Left renal cortex interstitium (tissue), 4 donors: ENCODE measurements at regions not wholly inside any gene's neighbourhood (a gene's known extent, or its start where the extent isn't known, plus 50 kb on each side); places are given as distances from the start of the nearest gene placed in this dataset.
"Not testable (repeated sequence)": the region's sequence is repeated elsewhere in the genome, so short reads cannot be mapped to it uniquely, and the experiment has no call there.

Source experiments
- DNase-seq, 4 donors: peaks; one replicate each; pipeline ENCODE4 v3.0.0-alpha.2; 2013; ENCODE audit warnings: low read depth in 4 of 4, low spot score in 2 of 4, missing footprints in 1 of 4

DNA sequence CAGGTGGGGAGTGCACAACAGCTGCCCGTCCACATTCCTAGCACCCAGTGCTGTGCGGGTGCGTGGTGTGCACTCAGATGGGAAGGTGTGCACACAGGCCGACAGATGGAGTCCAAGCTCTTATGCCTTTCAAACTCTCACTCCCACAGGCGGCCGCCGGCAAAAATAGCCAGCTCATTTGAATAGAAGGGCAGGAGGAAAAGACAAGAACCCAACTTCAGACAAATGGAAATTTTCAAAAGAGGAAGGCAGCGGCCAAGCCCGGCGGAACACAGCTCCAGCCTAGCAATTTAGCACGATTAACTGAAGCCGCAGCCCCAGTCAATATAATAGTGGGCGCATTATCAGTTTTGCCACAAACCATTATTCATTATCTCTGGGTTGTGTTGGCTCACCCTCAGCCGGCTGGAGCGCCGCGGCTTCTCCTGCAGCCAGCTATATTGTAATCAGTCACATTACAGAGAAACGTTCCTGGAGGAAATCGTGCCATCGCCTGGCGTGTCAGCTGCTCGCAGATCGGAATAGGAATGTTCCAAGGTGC lies 103.9 kb upstream of the SEC14L1 start:
- DNase-seq, result peak in 2 of 4 donors; percentile 20 to 28

DNA sequence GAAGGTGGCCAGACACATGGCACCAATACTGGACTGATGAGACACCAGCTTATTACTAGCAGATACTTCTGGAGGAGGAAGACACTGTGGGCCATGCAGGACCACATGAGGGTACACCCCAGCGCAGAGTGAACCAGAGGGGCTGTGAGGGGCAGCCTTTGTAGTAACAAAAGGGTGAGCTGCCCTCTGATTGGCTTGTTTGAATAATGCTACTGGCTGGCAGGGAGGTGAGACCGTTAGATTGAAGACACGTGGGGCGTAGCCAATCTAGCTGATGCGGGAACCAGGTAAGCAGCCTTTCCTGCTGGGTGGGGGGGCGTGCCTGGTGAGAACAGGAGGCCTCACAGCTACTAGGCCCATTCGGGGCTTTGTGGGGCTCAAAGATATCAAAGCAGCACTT lies 102.8 kb upstream of the SEC14L1 start:
- DNase-seq, result no peak

DNA sequence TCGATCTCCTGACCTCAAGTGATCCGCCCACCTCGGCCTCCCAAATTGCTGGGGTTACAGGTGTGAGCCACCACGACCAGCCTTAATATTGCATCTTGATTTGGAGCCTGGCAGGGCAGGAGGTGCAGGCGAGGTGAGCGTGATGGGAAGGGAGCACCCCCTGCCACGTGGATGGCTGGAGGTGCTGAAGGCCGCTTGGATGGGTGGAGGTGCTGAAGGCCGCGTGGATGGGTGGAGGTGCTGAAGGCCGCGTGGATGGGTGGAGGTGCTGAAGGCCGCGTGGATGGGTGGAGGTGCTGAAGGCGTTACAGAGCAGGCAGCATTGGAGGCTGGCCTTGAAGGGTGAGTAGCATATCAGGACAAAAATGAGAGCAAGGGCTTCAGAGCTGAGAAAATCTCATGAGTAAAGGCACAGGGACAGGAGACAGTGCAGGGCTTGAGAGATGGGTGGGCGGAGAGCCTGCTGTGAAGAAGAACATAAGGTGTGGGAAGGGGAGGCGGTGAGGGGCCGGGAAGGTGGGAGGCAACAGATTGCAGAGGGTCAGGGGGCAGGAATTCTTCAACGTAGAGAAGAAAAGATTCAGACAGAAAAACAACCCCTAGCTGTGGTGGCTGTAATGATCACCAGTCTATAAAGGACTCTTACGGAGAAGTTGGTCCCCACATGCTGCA lies 101.7 kb upstream of the SEC14L1 start:
- DNase-seq, result no peak

DNA sequence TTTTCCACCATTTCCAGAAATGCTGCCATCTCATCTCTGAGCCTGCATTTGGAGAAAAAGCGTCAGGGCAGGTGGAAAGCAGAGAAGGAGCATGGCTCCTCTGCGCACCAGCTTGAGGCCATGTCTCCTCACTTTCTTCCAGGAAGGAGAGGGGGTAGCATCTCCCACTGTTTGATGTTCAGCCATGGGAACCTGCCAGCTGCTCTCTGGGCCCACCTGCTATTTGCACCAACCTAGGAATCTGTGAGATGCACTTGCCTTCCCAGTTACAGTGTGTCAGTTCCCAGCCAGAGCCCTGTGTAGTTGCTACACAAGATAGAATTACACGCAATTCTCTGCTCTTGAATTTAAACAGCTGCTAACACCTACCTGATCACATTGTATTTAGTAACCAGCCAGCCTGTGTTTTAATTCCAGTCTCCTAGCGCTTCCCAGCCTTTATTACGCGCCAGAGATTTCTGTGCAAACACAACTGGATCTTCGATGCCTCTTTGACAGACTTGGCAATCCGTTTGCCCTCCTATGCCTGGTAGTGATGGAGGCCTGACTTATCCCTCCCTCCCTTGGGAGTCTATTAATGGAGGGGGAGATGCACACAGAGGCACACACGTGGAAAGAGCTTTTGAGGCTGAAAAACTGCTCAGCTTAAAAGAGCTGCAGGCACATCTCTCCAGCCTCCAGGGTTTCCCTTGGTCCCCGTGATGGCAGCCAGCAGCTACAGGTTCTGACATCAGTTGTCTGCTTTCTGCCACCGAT lies 98.1 kb upstream of the SEC14L1 start:
- DNase-seq, result no peak

DNA sequence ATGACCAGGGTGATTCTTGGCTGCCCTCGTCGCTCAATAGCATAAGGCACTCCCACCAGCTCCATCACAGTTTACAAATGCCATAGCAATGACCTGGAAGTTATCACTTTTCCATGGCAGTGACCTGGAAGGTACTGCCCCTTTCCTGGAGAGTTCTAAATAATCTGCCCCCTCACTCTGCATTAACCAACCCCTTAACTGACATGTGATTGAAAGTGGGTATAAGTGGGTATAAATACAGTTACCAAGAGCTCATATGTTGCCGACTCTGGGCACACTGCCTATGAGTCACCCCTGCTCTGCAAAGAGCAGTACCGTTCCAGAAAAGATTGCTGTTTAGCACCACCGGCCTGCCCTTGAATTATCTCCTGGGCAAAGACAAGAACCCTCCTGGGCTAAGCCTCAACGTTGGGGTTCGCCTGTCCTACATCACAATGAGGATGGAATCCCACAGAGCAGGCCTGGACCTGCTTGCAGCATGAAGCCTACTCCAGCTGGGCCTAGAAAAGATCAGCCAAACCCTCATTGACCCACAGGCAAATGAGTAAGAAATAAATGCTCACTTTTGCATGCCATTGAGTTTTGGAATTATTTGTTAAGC lies 95.2 kb upstream of the SEC14L1 start:
- DNase-seq, result no peak

DNA sequence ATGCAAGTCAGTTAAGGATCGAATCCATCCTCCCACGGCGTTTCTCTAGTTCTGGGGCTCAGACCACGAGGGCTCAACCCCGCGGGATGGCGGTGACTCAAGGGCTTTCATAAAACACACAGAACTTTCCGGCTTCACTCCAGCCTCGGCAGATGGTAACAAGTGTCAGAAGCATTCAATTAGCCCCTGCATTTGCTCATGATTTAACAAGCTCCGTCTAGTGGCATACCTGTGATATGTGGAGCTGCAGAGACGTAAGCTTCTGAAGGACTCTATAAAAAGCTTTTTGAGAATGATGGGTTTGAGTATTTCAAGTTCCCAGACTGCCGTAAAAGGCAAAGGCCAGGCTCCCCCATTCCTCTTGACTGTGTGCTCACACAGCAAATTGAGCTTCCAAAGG lies 91.3 kb upstream of the SEC14L1 start:
- DNase-seq, result no peak

DNA sequence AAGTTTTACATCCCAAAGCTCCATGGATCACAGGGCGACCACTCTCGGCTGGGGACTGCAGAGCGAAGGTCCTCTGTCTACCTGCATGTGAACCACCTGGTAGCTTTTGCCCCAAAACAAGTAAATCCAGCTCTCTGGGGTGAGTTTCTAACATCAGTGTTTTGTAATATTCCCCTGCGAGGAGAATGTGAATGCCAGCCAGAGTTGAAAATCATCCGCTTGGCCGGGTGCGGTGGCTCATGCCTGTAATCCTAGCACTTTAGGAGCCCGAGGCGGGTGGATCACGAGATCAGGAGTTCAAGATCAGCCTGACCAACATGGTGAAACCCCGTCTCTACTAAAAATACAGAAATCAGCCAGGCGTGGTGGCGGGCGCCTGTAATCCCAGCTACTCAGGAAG lies 89.9 kb upstream of the SEC14L1 start:
- DNase-seq, result not testable (repeated sequence)

DNA sequence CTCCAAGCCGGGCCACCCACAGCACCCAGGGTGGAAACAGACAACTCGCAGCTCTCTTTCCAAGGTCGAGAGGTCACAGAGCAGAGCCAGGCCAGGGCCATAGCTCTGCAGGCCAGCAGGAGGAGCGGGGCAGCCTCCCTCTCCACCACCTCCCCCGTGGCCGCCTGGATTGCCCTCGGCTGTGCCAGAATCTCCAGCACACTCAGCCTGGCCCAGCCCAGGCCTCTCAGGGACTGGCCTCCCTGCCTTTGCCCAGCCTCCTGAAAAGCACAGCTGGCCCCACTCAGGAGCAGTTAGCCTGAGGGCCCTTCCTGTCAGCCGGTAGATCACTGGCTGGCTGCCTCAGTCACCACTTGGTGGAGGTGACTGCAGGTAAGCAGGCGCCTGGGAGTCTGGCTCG lies 85.8 kb upstream of the SEC14L1 start:
- DNase-seq, result no peak

DNA sequence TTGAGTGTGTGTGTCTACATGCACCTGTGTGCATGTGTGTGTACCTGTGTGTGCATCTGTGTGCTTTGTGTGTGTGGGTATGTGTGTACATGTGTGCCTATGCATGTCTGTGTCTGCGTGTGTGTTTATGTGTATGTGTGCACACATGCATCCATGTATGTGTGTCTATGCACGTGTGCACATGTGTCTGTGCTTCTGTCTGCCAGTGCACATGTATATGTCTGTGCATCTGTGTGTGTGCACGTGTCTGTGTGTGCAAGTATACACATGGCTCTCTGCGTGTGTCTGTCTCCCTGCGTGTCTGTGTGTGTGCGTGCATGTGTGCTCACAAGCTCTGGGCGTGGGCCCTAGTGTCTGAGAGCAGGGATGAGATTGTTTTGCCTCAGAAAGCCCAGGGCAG lies 85.3 kb upstream of the SEC14L1 start:
- no peak for DNase-seq

DNA sequence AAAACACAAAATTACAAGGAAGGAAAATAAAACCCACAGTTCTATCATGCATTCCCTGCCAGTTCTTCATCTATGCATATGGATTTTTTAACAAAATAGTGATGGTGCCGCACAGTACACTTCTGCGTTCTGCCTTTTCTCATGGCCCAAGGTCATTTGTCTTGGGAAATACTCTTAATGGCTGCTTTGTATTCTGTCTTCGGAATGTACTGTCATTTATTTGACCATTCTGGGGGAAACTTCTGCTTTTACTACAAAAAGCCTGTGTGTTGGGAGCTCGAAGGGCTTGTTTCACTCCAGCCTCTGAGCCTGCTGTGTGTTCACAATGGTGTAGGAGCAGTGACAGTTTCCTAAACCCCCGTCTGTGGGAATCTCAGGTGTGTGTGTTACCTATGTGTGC lies 82.8 kb upstream of the SEC14L1 start:
- no peak for DNase-seq

DNA sequence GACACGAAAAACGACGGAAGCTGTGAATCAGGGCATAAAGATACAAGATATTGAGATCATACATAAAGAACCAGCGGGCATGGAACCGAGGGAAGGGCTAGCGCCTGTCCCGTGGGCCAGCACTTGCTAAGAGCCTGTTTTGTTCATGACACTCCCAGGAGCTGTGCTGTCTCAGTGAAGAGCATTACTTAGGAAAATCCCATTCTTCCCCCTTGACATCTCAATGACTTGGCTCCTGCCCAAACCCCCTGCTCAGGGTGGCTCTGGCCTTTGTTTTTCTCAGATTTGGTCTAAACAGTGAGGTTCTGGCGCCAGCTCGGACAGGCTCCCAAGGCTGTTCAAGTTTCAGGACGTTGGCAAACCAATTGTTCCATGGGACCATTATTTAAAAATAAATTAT lies 79.1 kb upstream of the SEC14L1 start:
- no peak for DNase-seq

DNA sequence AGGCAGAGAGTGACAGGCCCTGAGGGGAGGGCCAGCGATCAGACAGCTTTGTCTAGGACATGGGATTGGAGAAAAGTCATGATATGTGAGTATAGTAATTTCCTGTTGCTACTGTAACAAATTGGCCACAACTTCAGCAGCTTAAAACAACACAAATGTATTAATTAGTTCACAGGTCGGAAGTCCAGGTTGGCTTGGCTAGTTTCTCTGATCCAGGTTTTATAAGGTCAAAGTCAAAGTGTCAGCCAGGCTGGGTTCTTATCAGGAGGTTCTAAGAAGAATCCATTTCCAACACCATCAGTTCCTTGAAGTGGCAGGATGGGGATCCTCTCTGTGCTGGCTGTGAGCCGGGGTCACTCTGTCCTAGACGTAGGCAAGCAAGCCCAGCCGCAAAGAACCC lies 76.2 kb upstream of the SEC14L1 start:
- DNase-seq, result no peak

DNA sequence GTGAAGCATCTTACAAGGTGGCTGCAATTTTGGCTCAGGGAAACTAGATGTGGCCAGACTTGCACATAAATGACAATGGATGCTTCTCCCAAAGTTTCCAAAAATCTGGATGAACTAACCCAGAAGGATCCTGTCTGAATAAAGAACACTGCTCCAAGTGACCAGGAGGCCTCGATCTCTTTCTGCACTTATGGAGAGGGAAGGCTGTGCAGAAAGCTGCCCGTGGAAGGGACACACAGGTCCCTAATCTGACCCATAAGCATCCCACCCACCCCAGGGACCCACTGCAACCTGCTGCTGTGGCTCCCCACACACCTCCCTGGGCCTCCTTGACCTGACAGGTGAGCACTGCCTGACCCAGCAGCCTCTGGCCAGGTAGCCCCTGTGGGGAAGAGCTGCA lies 74.6 kb upstream of the SEC14L1 start:
- no peak for DNase-seq

DNA sequence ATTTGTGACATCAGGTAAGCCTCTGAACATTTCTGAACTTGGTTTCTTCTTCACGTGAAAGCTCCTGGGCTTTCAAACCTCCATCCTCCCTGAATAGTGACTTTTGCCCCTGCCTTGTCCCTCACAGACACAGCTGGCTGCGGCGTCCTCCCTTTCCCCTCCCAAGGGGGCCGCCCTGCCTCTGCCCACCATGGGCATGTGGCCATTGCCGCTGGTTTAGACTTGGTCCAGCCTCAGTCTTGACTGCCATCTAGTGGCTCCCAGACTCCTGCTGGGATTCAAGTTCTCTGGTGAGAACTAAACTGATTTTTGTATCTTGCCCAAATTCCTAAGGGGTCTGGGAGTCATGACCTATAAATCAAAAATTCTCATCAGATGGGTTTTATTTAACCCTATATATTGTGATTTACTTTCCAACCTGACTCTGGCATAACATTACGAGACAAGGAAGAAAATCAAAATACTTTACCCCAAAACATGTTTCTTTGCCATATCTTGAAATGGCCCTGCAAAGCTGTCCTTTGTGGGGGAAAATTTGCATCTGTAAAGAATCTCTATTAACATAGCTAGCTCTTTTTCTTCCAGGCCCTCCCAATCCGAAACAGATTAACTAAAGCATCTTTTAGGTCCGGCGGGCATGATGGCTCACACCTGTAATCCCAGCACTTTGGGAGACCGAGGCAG lies 73.9 kb upstream of the SEC14L1 start:
- not testable (repeated sequence) for DNase-seq

DNA sequence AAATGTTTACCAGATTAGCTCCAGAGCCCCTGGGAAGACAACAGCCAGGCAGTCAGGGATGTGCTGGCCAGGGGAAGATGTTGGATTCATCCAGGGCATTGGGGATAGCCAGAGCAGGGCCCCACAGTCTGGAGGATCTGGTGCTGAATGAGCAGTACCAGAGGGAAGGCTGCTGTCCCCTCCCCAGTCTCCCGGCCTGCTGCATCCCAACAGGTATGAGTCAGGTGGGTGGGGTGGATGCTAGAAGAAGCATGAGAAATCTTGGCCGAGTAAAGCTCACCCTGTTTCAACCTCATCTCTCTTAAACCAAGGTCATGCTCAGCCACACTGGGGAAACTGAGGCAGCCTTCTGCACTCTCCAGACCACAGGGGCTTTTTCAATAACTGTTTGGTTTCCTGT lies 71.9 kb upstream of the SEC14L1 start:
- no peak for DNase-seq

DNA sequence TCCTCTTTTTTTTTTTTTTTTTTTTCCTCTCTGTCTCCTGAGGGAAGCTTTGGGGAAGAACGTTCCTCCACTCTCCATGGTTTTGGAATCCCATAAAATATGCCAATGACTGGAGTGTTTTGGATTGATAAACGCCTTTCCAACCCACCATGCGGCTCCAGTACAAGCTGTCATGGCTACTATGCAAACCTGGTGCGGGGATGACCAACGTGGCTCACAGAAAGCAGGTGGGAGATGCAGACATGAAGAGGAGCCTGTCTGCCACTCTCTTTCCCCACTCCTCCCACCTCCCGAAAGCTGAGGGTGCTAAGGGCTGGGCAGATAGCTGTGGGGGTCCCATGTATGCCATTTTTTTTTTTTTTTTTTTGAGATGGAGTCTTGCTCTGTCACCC lies 69.9 kb upstream of the SEC14L1 start:
- no peak for DNase-seq

DNA sequence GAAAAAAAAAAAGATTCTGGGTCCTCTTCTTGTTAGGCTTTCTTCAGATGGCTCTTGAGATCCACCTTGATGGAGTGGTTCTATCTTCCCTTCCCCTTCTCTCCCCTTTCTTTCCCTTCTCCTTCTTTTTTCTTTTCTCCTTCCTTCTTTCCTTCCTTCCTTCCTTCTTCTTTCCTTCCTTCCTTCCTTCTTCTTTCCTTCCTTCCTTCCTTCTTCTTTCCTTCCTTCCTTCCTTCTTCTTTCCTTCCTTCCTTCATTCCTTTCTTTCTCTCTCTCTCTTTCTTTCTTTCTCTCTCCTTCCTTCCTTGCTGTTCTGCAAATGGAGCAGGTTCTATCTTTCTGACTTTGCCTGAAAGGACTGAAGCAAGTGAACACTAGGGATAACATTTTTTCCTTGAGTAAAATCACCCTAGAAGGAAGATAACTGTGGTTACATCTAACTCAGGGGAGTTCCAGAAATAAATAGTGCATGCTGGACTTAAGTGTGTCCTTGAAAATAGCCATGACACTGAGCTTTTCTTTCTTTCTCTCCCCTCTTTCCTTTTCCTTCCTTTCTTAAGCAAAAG lies 68.8 kb upstream of the SEC14L1 start:
- DNase-seq, result no peak

DNA sequence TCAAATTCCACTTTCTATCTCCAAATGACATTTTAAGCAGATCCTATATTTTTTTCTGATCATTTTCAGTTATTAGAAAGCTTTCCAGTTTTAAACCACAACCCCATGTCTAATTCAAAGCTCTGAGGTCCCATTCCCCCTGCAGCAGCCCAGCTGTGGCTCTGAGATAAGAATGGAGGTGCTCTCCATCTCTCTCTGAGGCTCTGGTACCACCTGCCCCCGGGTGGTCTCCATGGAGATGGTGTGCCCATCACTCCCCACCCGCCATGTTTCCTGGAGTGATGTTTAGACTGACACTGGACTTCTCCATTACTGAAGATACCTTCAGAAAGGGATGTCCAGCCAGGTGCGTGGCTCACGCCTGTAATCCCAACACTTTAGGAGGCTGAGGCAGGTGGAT lies 68.1 kb upstream of the SEC14L1 start:
- no peak for DNase-seq

DNA sequence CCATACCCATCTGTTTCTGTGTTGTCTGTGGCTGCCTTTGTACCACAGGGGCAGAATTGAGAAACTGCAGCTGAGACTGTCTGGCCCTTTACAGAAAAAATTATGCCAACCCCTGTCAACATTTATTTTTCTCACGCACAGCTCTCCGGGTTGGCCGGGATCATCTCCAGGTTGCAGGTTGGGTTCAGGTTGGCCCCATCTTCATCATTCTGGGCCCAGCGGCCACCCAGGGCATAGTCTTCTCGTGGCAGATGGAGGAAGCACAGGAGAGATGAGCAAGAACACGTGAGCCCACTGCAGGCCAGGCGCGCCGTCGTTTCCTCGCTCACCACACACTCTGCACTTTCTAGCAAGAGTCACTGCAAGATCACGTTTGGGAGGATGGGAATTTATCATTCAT lies 66.1 kb upstream of the SEC14L1 start:
- DNase-seq, result no peak

DNA sequence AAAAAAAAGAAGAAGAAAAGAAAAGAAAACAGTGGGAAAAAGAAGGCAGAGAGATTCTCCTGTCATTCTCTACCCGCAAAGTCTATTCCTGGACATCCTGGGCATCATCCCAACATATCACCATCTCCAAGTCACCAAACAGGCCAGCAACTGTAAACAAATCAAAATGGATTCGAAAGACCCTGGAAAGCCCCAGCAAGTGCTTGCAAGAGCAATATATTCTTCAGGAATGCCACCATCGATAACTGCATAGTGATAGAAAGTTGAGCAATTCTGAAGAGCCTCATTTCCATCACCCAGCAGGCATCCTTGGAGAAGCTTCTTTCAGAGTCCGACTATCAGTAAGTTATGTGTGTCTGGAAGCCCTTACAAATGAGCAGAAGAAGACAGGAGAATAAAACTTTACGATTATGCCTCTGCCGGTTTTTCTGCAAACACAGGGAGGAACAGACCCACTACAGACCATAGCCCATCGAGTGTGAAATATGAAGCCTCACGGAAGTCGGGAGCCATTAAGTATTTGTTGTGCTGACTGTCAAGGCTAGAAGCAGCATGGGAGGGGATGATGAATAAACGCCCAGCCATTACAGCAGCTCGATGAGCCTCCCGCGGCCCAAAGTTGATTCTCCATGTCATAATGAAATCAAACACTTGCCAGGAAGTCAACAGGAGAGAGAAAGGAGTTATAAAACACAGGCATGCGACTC lies 64.5 kb upstream of the SEC14L1 start:
- no peak for DNase-seq
